Neural progenitor cell (in vitro differentiated cells): ENCODE measurements at regions not wholly inside any gene's neighbourhood (a gene's known extent, or its start where the extent isn't known, plus 50 kb on each side); places are given as distances from the start of the nearest gene placed in this dataset.

Experiments used
- DNase-seq: peaks from one replicate; pipeline ENCODE4 v3.0.0-alpha.2; 2016; ENCODE audit warnings: low spot score
- H2AFZ ChIP-seq: fragments of 200-600 bp; sonication (generic); replicated peaks from 2 replicates; pipeline ENCODE4 v1.6.1; 2016; ENCODE audit warnings: antibody characterized with exemption
- H3F3A ChIP-seq: fragments of 200-600 bp; sonication (generic); 2 replicates; pipeline ENCODE4 v1.6.1; 2016; ENCODE audit warnings: antibody characterized with exemption, low read depth
- H3K27ac ChIP-seq: fragments of 200-600 bp; sonication (generic); 2 replicates; pipeline ENCODE4 v1.5.1; 2016; ENCODE audit warnings: mild to moderate bottlenecking
- H3K27me3 ChIP-seq: fragments of 200-600 bp; sonication (generic); 2 replicates; pipeline ENCODE4 v1.6.1; 2016; ENCODE audit warnings: mild to moderate bottlenecking, moderate library complexity
- H3K36me3 ChIP-seq: fragments of 200-600 bp; sonication (generic); 2 replicates; pipeline ENCODE4 v1.5.1; 2016
- H3K4me1 ChIP-seq: fragments of 200-600 bp; sonication (generic); 2 replicates; pipeline ENCODE4 v1.6.1; 2016; ENCODE audit warnings: mixed run types
- H3K4me2 ChIP-seq: fragments of 200-600 bp; sonication (generic); 2 replicates; pipeline ENCODE4 v1.6.1; 2016
- H3K4me3 ChIP-seq: fragments of 200-600 bp; sonication (generic); 2 replicates; pipeline ENCODE4 v1.5.1; 2016
- H3K79me2 ChIP-seq: fragments of 200-600 bp; sonication (generic); 2 replicates; pipeline ENCODE4 v1.6.1; 2016; ENCODE audit warnings: low read depth
- H3K9ac ChIP-seq: fragments of 200-600 bp; sonication (generic); 2 replicates; pipeline ENCODE4 v1.6.1; 2016
- H3K9me3 ChIP-seq: fragments of 200-600 bp; sonication (generic); 2 replicates; pipeline ENCODE4 v1.5.1; 2016; ENCODE audit warnings: low read depth
- H4K20me1 ChIP-seq: fragments of 200-600 bp; sonication (generic); 2 replicates; pipeline ENCODE4 v1.6.1; 2016; ENCODE audit warnings: low read depth
- H3K27ac Mint-ChIP-seq: 3 replicates; pipeline ENCODE4 v1.8.0; 2021; ENCODE audit warnings: mixed read lengths
- H3K27me3 Mint-ChIP-seq: 2 replicates; pipeline ENCODE4 v1.8.0; 2022; ENCODE audit warnings: low read depth, mild to moderate bottlenecking, inconsistent platforms, moderate library complexity, mixed read lengths; ENCODE audit not compliant: insufficient read depth
- H3K36me3 Mint-ChIP-seq: 3 replicates; pipeline ENCODE4 v1.8.0; 2021; ENCODE audit warnings: mixed read lengths
- H3K4me1 Mint-ChIP-seq: 3 replicates; pipeline ENCODE4 v1.8.0; 2021; ENCODE audit warnings: mixed read lengths
- H3K4me3 Mint-ChIP-seq: 3 replicates; pipeline ENCODE4 v1.8.0; 2021; ENCODE audit warnings: mild to moderate bottlenecking, moderate library complexity, mixed read lengths
- H3K9me3 Mint-ChIP-seq: 3 replicates; pipeline ENCODE4 v1.8.0; 2020; ENCODE audit warnings: mixed read lengths
- CTCF ChIP-seq: fragments of 200-600 bp; sonication (generic); IDR thresholded peaks from 2 replicates; pipeline ENCODE4 v1.5.1; 2017; ENCODE audit warnings: antibody characterized with exemption, mild to moderate bottlenecking
- EZH2 ChIP-seq: fragments of 200-600 bp; sonication (generic); IDR thresholded peaks from 2 replicates; pipeline ENCODE4 v1.6.1; 2017; ENCODE audit warnings: antibody characterized with exemption, mild to moderate bottlenecking, moderate library complexity
- EZH2phosphoT487 ChIP-seq: fragments of 200-600 bp; sonication (generic); IDR thresholded peaks from 2 replicates; pipeline ENCODE4 v1.6.1; 2017; ENCODE audit warnings: antibody characterized with exemption

- DNase-seq, result peak; percentile 62
These were observed 77.3 kb upstream of the UPP2 start for GRCh38 chr2:158024288-158024898.

GRCh38 chr2:158022888-158023287 lies 78.8 kb upstream of the UPP2 start:
- Histone ChIP-seq H3K79me2 (no peaks in the 10 kb centered on the region), H4K20me1 (no peaks in the 10 kb centered on the region), H3K4me3 (no peak overlapping the region), H3K27me3 (no peaks in the 10 kb centered on the region), H3K4me1 (no peaks in the 10 kb centered on the region), H3K9ac (no peak overlapping the region), H3K4me2 (no peak overlapping the region), H3K27ac (no peak overlapping the region), H3K9me3 (no peaks in the 10 kb centered on the region), H2AFZ (no peak overlapping the region), H3K36me3 (no peaks in the 10 kb centered on the region), H3F3A (no peaks in the 10 kb centered on the region)
- H3K36me3 Mint-ChIP-seq, result no peaks in the 10 kb centered on the region
- no peaks in the 10 kb centered on the region for H3K4me1 Mint-ChIP-seq
- TF ChIP-seq EZH2, result no peak
- no peak for TF ChIP-seq EZH2phosphoT487
- no peak for TF ChIP-seq CTCF
- no peak for DNase-seq
- H3K9me3 Mint-ChIP-seq, result no peaks in the 10 kb centered on the region
- peaks cover 5% of the 10 kb centered on the region for H3K27me3 Mint-ChIP-seq
- no peak overlapping the region for H3K27ac Mint-ChIP-seq
- H3K4me3 Mint-ChIP-seq, result no peak overlapping the region

More at GRCh38 chr2:158024288-158024898, 77.3 kb upstream of the UPP2 start:
- TF ChIP-seq EZH2phosphoT487, result no peak
- peak; percentile 89 for TF ChIP-seq CTCF
- H3K4me3 Mint-ChIP-seq, result no peak overlapping the region
- no peaks in the 10 kb centered on the region for H3K9me3 ChIP-seq
- H3K4me3 ChIP-seq, result no peak overlapping the region
- peaks cover 2% of the 10 kb centered on the region for H3K27me3 Mint-ChIP-seq
- H3K79me2 ChIP-seq, result no peaks in the 10 kb centered on the region
- no peaks in the 10 kb centered on the region for H3F3A ChIP-seq
- no peaks in the 10 kb centered on the region for H3K4me1 ChIP-seq
- H3K9ac ChIP-seq, result no peak overlapping the region
- no peak overlapping the region for H3K27ac Mint-ChIP-seq
- no peaks in the 10 kb centered on the region for H3K36me3 ChIP-seq
- no peaks in the 10 kb centered on the region for H3K4me1 Mint-ChIP-seq
- H3K36me3 Mint-ChIP-seq, result no peaks in the 10 kb centered on the region
- H3K9me3 Mint-ChIP-seq, result peaks cover 4% of the 10 kb centered on the region
- H3K27ac ChIP-seq, result no peak overlapping the region
- H4K20me1 ChIP-seq, result no peaks in the 10 kb centered on the region
- no peak overlapping the region for H3K4me2 ChIP-seq
- H3K27me3 ChIP-seq, result no peaks in the 10 kb centered on the region
- no peak overlapping the region for H2AFZ ChIP-seq

GRCh38 chr2:158021226-158021625 lies 80.5 kb upstream of the UPP2 start:
- Histone ChIP-seq H4K20me1 (no peaks in the 10 kb centered on the region), H3K4me1 (no peaks in the 10 kb centered on the region), H3K27ac (no peak overlapping the region), H3K36me3 (no peaks in the 10 kb centered on the region), H3K9me3 (no peaks in the 10 kb centered on the region), H3K4me3 (no peak overlapping the region), H3F3A (no peaks in the 10 kb centered on the region), H3K79me2 (no peaks in the 10 kb centered on the region), H3K9ac (no peak overlapping the region), H2AFZ (no peak overlapping the region), H3K27me3 (no peaks in the 10 kb centered on the region), H3K4me2 (no peak overlapping the region)
- TF ChIP-seq CTCF (no peak), EZH2 (no peak), EZH2phosphoT487 (no peak)
- no peak for DNase-seq
- H3K4me1 Mint-ChIP-seq, result no peaks in the 10 kb centered on the region
- no peaks in the 10 kb centered on the region for H3K9me3 Mint-ChIP-seq
- H3K36me3 Mint-ChIP-seq, result no peaks in the 10 kb centered on the region
- H3K27ac Mint-ChIP-seq, result no peak overlapping the region
- H3K27me3 Mint-ChIP-seq, result peaks cover 5% of the 10 kb centered on the region
- no peak overlapping the region for H3K4me3 Mint-ChIP-seq
